CD4-positive, alpha-beta T cell treated with Interferon alpha-2 for 1 hour (primary cell): ENCODE measurements at regions not wholly inside any gene's neighbourhood (a gene's known extent, or its start where the extent isn't known, plus 50 kb on each side); places are given as distances from the start of the nearest gene placed in this dataset.

Source experiments
- DNase-seq, 2 donors: peaks; one replicate each; pipeline ENCODE4 v3.0.0-alpha.2; 2020 to 2022

GRCh38 chrX:20515841-20516461, 249.2 kb upstream of the RPS6KA3 start:
- DNase-seq: peak; percentile 6 to 16

DNA sequence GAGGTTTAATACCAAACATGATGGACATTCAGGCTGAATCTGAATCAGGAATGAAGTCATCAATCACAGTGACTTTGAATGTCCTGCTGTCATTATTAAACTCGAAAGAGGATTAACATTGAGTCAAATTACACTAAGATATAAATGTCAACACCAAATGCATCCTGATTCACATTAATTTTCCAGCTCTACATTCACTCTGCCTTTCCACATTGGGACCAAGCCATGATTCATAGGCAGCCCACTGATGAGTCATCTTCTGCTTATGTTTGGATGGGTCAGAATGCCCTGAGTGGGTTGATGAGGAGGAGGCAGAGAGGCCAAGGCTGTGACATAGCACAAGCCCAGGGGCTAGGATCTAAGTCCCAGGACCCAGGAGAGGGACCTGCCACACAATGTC, 247.6 kb upstream of the RPS6KA3 start:
- DNase-seq: no peak

- no peak for DNase-seq
Observed at GRCh38 chrX:20513185-20513584, 246.5 kb upstream of the RPS6KA3 start.

GRCh38 chrX:20511792-20512191, 245.1 kb upstream of the RPS6KA3 start:
- no peak for DNase-seq

- DNase-seq: no peak
Observed at GRCh38 chrX:20507901-20508620, 241.4 kb upstream of the RPS6KA3 start.

DNA sequence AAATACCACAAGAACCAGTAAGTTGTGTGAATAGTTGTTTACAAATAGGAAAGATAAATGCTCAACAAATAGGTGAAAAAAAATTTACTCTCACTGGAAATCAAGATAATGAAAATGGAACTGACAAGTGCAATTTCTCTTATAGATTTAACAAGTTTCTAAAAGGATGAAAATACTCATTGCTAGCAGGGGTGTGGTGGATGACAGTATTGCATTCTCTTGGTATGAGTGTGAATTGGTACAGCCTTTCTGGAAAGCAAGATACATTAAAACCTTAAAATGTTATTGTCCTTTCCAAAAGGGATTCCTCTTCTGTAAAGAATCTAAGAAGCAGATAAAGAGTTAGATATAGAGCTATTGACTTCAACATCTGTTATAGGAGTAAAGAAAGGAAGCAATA, 240.0 kb upstream of the RPS6KA3 start:
- DNase-seq: no peak

DNA sequence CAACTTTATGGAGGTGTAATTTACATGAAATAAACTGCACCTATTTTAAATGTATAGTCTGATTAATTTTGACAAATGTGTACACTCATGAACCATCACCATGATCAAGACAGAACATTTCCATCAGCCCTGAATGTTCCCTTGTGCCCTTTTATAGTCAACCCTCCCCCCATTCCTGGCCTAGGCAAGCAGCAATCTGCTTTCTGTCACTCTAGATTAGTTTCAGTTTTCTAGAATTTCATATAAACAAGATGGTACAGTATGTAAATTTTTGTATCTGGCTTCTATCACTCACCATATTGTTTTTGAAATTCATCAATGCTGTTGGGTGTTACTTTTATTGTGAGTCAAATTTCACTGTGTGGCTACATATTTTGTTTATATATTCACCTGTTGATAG, 234.2 kb upstream of the RPS6KA3 start:
- DNase-seq: no peak

DNA sequence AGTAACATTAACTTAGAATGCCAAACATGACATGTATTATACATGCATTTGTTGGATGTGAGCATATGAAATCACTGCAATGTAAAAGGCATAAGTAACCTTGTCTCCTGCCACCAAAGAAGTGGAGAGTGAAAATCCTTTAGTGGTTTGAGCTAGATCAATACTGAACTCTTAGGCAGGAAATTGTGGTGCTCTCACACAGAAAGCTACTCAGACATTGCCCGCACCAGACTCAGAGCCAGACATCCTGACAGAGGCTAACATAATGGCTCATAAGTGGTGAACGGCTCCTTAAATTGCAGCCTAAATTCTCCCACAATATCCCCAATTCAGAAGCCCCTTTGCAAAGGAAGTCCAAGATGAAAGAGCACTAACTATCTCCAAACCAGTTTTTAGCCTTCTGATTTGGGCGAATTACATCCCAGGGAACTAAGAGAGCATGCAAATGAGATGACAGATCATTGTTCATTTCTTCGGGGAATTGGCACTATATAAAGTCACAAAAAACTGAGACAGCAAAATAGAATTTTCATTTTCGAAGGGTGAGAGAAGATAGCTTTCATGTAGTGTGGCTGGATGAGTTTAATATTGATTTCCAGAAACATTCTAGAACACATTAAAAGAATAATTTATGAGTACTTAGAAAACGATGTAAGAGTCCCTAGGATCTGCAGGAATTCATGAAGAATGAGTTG, 233.6 kb upstream of the RPS6KA3 start:
- peak in 1 of 2 donors; percentile 5 for DNase-seq

- no peak for DNase-seq
Observed at GRCh38 chrX:20499763-20500162, 233.1 kb upstream of the RPS6KA3 start.

DNA sequence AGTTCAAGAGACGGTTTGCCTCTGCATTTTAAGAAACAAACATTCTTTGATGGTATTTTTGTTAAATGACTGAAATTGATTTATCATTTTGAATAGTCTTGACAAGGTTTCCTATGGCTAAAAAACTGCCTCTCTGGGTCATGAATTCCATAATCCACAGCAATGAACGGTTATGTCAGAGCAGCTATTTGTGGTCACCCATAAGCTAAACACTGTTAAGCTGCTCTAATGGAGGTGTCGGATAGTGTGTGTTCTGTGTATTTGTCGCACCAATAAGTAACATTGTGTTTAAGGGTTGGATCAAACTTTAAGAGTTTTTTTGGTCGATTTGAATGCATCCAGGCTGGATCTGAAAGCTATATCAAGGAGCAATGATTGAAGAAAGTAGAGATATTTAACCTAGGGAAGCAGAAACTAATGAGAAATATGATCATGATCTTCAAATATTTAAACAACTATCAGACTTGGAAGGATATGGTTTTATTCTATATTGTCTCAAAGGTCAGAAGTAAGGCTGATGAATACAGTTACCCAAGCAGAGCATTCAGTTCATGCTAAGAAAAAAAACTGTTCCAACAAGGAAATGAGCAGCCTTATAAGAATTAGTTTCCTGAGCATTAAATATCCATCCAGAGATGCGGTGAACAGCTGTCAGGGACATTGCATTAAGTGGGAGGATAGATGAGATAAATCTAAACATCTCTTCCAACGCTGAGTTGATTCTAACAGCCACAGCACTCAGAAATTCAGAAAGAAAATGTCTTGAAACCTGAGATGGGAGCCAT, 232.3 kb upstream of the RPS6KA3 start:
- DNase-seq: no peak

DNA sequence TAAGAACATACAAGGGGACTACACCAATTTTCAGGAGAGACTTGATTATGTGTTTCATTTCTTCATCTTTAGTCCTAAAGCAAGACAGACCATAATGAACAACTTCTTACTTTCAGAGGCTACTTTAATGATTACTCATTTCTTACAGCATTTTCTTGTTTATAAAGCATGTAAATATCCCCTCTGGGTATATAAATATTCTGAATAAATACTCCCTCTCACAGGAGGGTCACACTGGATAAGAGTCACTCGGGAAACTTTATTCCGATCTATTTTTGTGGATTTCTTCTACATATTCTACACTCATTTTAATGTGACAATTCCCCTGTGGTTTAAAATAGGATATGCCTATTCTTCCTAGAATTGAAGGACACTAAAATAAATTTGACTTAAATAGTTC, 228.9 kb upstream of the RPS6KA3 start:
- no peak for DNase-seq

- DNase-seq: no peak
Observed at GRCh38 chrX:20488473-20488872, 221.8 kb upstream of the RPS6KA3 start.

DNA sequence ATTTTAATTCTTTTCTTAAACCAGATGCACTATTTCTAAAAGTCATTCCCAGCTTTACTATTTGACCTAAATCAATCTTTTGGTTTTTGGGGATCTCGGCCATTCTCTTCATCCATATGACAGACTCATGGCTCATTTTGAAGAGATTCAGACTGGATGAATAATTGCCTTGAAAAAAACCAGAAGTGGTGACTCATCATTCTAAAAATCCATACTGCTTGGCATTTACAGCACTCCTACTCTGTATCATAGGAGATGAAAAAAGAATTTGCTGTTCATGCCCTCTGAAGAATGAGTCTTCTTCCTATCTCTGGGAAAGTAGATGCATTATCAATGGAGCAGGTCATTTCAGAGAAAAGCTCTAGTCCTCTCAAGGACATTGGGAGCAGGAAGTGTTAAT, 220.5 kb upstream of the RPS6KA3 start:
- DNase-seq: no peak

GRCh38 chrX:20481632-20482031, 214.9 kb upstream of the RPS6KA3 start:
- DNase-seq: no peak

- DNase-seq: no peak
Observed at GRCh38 chrX:20479896-20480295, 213.2 kb upstream of the RPS6KA3 start.

- no peak for DNase-seq
Observed at GRCh38 chrX:20479048-20479447, 212.3 kb upstream of the RPS6KA3 start.

GRCh38 chrX:20477836-20478524, 211.3 kb upstream of the RPS6KA3 start:
- no peak for DNase-seq

- no peak for DNase-seq
Observed at GRCh38 chrX:20477219-20477618, 210.5 kb upstream of the RPS6KA3 start.

DNA sequence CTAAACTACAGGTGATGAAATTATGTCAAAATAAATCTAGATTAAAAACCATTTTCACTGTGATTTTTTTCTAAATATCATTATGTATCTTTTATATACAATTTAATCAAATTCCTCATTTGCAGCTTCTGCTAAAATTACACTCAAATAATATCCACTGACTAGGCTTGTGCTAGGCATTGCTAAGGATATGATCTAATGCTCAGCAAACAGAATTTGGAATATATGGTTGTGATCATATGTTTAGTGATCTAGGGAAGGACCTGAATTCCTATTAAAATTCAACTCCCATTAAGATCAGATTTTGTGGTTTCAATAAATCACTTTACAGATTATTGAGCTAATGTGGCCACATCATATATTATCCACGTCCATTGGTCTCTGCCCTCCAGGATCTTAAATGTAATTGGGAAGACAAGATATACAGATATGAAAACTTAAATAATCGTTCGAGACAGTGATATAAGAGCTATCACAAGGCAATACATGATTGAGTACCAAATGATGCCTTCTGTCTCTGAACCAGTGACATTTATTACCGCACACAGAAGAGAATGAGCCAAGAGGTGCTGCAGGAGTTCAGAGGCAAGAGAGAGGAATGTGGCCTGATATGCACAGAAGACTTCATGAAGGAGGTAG, 206.0 kb upstream of the RPS6KA3 start:
- no peak for DNase-seq

- no peak for DNase-seq
Observed at GRCh38 chrX:20472148-20472547, 205.4 kb upstream of the RPS6KA3 start.

- DNase-seq: no peak
Observed at GRCh38 chrX:20471483-20471882, 204.8 kb upstream of the RPS6KA3 start.
